Stimulated activated CD4-positive, alpha-beta T cell treated with anti-CD3 and anti-CD28 coated beads, TNF-alpha, amount 100 ng/mL, for 24 hours (primary cell): ENCODE measurements at regions not wholly inside any gene's neighbourhood (a gene's known extent, or its start where the extent isn't known, plus 50 kb on each side); places are given as distances from the start of the nearest gene placed in this dataset.
A peak's percentile ranks its signal among the peaks of the same experiment; 100 is the strongest.
"Not testable (repeated sequence)": the region's sequence is repeated elsewhere in the genome, so short reads cannot be mapped to it uniquely, and the experiment has no call there.

ENCODE experiments used
- DNase-seq, 3 experiments: peaks; one replicate each; pipeline ENCODE4 v3.0.0-alpha.2; 2020; ENCODE audit warnings: low read depth in 3 of 3

GRCh38 chr5:42989190-42989589 is 50.9 kb downstream of the ANXA2R start:
- no peak for DNase-seq

- DNase-seq, result no peak
These were observed 51.6 kb downstream of the ANXA2R start for GRCh38 chr5:42988568-42988967.

GRCh38 chr5:42985129-42986037 is 54.7 kb downstream of the ANXA2R start:
- no peak for DNase-seq

- DNase-seq, result no peak
These were observed 55.8 kb downstream of the ANXA2R start for GRCh38 chr5:42984307-42984706.

- no peak for DNase-seq
These were observed 58.0 kb downstream of the ANXA2R start for GRCh38 chr5:42982107-42982622.

DNA sequence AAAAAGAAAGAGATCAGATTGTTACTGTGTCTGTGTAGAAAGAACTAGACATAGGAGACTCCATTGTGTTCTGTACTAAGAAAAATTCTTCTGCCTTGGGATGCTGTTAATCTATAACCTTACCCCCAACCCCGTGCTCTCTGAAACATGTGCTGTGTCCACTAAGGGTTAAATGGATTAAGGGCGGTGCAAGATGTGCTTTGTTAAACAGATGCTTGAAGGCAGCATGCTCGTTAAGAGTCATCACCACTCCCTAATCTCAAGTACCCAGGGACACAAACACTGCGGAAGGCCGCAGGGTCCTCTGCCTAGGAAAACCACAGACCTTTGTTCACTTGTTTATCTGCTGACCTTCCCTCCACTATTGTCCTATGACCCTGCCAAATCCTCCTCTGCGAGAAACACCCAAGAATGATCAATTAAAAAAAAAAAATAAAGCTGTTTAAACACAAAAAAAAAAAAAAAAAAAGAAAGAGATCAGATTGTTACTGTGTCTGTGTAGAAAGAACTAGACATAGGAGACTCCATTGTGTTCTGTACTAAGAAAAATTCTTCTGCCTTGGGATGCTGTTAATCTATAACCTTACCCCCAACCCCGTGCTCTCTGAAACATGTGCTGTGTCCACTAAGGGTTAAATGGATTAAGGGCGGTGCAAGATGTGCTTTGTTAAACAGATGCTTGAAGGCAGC is 58.6 kb downstream of the ANXA2R start:
- not testable (repeated sequence) for DNase-seq

GRCh38 chr5:42981015-42981414 is 59.1 kb downstream of the ANXA2R start:
- DNase-seq, result not testable (repeated sequence)

GRCh38 chr5:42980391-42980790 is 59.7 kb downstream of the ANXA2R start:
- not testable (repeated sequence) for DNase-seq

DNA sequence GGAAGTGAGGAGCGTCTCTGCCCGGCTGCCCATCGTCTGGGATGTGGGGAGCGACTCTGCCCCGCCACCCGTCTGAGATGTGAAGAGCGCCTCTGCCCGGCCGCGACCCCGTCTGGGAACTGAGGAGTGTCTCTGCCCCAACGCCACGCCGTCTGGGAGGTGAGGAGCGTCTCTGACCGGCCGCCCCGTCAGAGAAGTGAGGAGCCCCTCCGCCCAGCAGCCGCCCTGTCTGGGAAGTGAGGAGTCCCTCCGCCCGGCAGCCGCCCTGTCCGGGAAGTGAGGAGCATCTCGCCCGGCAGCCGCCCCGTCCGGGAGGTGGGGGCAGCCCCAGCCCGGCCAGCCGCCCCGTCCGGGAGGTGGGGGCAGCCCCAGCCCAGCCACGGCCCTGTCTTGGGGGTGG is 60.9 kb downstream of the ANXA2R start:
- not testable (repeated sequence) for DNase-seq

DNA sequence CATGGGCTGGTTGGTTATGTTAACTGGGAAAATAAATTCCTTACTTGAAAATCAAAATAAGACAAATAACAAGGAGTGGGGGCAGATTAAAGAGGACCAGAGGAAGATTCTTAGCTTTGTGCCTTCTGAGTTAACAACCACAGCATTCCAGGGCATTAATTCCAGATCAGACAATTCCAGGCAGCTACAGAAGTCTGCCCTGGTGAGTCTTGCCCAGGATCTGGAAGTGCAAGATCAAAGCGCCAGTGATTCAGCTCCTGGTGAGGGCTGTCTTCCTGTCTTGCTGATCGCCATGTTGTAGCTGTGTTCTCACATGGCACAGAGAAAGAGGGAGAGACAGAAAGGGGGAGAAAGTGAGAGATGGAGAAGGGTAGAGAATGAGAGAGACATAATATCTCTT is 65.6 kb downstream of the ANXA2R start:
- no peak for DNase-seq

- DNase-seq, result no peak
These were observed 69.2 kb downstream of the ANXA2R start for GRCh38 chr5:42970636-42971559.

DNA sequence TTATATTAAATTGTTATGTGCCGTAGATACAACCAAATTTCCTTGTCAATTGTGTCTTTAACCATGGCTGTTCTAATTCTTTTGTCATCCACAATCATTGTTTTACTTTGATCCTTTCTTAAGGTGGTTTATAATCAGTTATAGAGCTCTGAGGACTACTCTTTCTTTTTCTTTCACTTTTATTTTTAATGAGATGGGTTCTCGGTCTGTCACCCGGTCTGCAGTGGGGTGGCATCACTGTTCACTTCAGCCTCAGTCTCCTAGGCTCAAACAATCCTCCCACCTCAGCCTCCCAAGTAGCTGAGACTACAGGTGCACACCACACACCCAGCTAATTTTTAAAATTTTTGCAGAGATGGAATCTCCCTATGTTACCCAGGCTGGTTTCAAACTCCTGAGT is 74.2 kb downstream of the ANXA2R start:
- DNase-seq, result no peak

- DNase-seq, result no peak
These were observed 76.7 kb downstream of the ANXA2R start for GRCh38 chr5:42963412-42963811.

DNA sequence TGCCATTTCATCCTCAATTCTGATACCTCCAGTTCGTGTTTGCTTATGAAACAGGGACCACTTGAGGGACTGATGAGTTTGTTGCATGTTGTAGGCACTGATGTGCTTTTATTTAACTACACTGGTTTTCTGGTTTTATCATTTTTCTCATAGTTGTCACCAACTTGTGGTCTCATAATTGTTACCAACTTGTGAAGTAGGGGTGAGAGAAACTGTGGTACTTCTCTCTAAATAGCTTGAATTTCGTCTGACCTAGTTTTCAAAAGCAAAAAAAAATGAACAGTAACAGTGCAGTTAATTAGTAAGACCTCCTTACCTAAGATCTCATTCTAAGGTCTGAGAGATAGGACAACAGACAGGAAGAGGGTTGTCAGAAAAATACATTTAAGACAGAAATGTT is 78.0 kb downstream of the ANXA2R start:
- no peak for DNase-seq

GRCh38 chr5:42960506-42960905 is 79.6 kb downstream of the ANXA2R start:
- DNase-seq, result no peak

- no peak for DNase-seq
These were observed 83.6 kb downstream of the ANXA2R start for GRCh38 chr5:42956551-42956950.

DNA sequence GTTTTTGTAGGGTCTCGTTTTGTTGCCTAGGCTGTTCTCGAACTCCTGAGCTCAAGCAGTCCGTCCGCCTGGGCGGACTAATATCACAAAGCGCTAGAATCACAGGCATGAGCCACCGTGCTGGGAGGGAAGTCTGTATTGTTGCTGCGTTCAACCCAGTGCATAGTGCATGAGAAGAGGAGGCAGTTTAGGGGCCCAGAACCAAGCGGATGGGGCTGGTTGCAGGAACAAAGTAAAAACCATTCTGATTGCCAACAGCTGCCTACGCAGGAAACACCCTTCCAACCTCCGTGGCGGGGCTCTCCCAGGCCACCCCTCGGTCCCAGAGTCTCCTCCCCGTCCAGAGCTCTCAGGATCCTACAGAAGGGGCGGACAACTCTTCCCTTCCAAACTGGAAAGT is 87.1 kb downstream of the ANXA2R start:
- no peak for DNase-seq

DNA sequence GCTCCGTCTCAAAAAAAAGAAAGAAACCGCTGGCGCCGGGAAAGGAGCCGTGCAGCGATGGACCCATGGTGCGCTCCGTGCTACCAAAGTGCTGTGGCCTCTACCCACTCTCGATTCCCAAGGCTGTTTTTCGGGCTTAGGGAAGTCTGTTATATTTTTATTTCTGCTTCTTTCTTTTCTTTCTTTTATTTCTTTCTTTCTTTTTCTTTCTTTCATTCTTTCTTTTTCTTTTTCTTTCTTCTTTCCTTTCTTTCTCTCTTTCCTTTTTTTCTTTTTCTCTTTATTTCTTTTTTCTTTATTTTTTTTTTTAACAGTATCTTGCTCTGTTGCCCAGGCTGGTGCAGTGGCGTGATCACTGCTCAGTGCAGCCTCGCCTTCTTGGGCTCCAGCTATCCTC is 87.5 kb downstream of the ANXA2R start:
- no peak for DNase-seq

- DNase-seq, result peak; percentile 31 to 67 (median 51)
These were observed 88.8 kb downstream of the ANXA2R start for GRCh38 chr5:42951293-42951840.

- peak; percentile 41 to 65 (median 59) for DNase-seq
These were observed 89.4 kb downstream of the ANXA2R start for GRCh38 chr5:42950456-42951292.

DNA sequence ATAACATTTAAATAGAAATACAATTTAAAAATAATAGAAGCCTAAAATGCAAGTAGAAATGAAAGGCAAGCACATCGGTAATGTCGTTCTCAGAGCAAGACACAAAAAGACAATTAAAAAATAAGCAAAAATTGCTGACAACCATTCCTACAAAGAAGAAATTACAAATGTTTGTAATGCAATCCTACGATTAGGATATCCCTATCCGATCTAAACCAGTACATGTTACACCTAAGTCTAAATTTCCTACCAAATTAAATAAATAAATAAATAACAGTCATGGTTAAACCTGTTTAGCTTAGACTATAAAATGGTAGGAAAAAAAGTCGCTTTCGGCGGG is 90.0 kb downstream of the ANXA2R start:
- DNase-seq, result no peak
